Fibroblast of skin of right biceps (primary cell): ENCODE measurements at regions not wholly inside any gene's neighbourhood (a gene's known extent, or its start where the extent isn't known, plus 50 kb on each side); places are given as distances from the start of the nearest gene placed in this dataset.
A peak's percentile ranks its signal among the peaks of the same experiment; 100 is the strongest.
"Not testable (repeated sequence)": the region's sequence is repeated elsewhere in the genome, so short reads cannot be mapped to it uniquely, and the experiment has no call there.

Experiments
- DNase-seq: peaks from one replicate; pipeline ENCODE4 v3.0.0-alpha.2; 2013

- no peak for DNase-seq
Observed at GRCh38 chr5:90338712-90339372, 70.7 kb downstream of the CETN3 start.

GRCh38 chr5:90337449-90338052 is 72.0 kb downstream of the CETN3 start:
- DNase-seq: no peak

GRCh38 chr5:90336752-90337151 is 72.8 kb downstream of the CETN3 start:
- DNase-seq: no peak

GRCh38 chr5:90334741-90335140 is 74.8 kb downstream of the CETN3 start:
- no peak for DNase-seq

- no peak for DNase-seq
Observed at GRCh38 chr5:90329911-90330310, 79.6 kb downstream of the CETN3 start.

- no peak for DNase-seq
Observed at GRCh38 chr5:90326995-90327394, 82.6 kb downstream of the CETN3 start.

- no peak for DNase-seq
Observed at GRCh38 chr5:90325093-90325492, 84.5 kb downstream of the CETN3 start.

GRCh38 chr5:90320348-90320747 is 89.2 kb downstream of the CETN3 start:
- DNase-seq: not testable (repeated sequence)

- no peak for DNase-seq
Observed at GRCh38 chr5:90312027-90312426, 97.5 kb downstream of the CETN3 start.

- no peak for DNase-seq
Observed at GRCh38 chr5:90311401-90311800, 98.2 kb downstream of the CETN3 start.

- DNase-seq: peak; percentile 47
Observed at GRCh38 chr5:90308787-90309585, 100.6 kb downstream of the CETN3 start.

- DNase-seq: no peak
Observed at GRCh38 chr5:90307782-90308181, 101.8 kb downstream of the CETN3 start.

- DNase-seq: peak; percentile 15
Observed at GRCh38 chr5:90307322-90307721, 102.2 kb downstream of the CETN3 start.

- DNase-seq: no peak
Observed at GRCh38 chr5:90306613-90307012, 102.9 kb downstream of the CETN3 start.

GRCh38 chr5:90305041-90305720 is 104.4 kb downstream of the CETN3 start:
- no peak for DNase-seq

GRCh38 chr5:90301248-90301647 is 108.3 kb downstream of the CETN3 start:
- no peak for DNase-seq

- no peak for DNase-seq
Observed at GRCh38 chr5:90297045-90297764, 112.4 kb downstream of the CETN3 start.

GRCh38 chr5:90294604-90295003 is 115.0 kb downstream of the CETN3 start:
- DNase-seq: no peak

- DNase-seq: peak; percentile 99
Observed at GRCh38 chr5:90293931-90294330, 115.6 kb downstream of the CETN3 start.

GRCh38 chr5:90290648-90291047 is 118.9 kb downstream of the CETN3 start:
- DNase-seq: no peak

- DNase-seq: no peak
Observed at GRCh38 chr5:90289837-90290236, 119.7 kb downstream of the CETN3 start.

- peak; percentile 54 for DNase-seq
Observed at GRCh38 chr5:90287036-90287435, 122.5 kb downstream of the CETN3 start.

GRCh38 chr5:90285581-90285980 is 124.0 kb downstream of the CETN3 start:
- peak; percentile 22 for DNase-seq
